GM23338 (cell line): ENCODE measurements at regions not wholly inside any gene's neighbourhood (a gene's known extent, or its start where the extent isn't known, plus 50 kb on each side); places are given as distances from the start of the nearest gene placed in this dataset.

Experiments used
- ATAC-seq: fragments of 200-7000 bp; cut with Tn5 transposase; 3 replicates; pipeline ENCODE4 v1.9.1; 2020
- DNase-seq: peaks from one replicate; pipeline ENCODE4 v3.0.0-alpha.2; 2015; ENCODE audit warnings: low spot score
- H2AFZ ChIP-seq: fragments of 200-600 bp; sonication (generic); 2 replicates; pipeline ENCODE4 v1.8.0; 2016; ENCODE audit warnings: antibody characterized with exemption, mild to moderate bottlenecking, moderate library complexity
- H3F3A ChIP-seq: fragments of 200-600 bp; sonication (generic); replicated peaks from 2 replicates; pipeline ENCODE4 v1.8.0; 2017; ENCODE audit warnings: antibody characterized with exemption, mixed run types, low read depth
- H3K27ac ChIP-seq: fragments of 200-600 bp; sonication (generic); 2 replicates; pipeline ENCODE4 v1.6.1; 2016; ENCODE audit warnings: low read depth
- H3K27me3 ChIP-seq: fragments of 200-600 bp; sonication (generic); 2 replicates; pipeline ENCODE4 v1.8.0; 2016; ENCODE audit warnings: mild to moderate bottlenecking, mixed run types, moderate library complexity; ENCODE audit not compliant: insufficient read depth
- H3K36me3 ChIP-seq: fragments of 200-600 bp; sonication (generic); 2 replicates; pipeline ENCODE4 v1.8.0; 2016; ENCODE audit warnings: mild to moderate bottlenecking; ENCODE audit not compliant: insufficient read depth
- H3K4me1 ChIP-seq: fragments of 200-600 bp; sonication (generic); 2 replicates; pipeline ENCODE4 v1.8.0; 2016; ENCODE audit warnings: mild to moderate bottlenecking, moderate library complexity; ENCODE audit not compliant: insufficient read depth
- H3K4me2 ChIP-seq: fragments of 200-600 bp; sonication (generic); 2 replicates; pipeline ENCODE4 v1.7.1; 2017; ENCODE audit warnings: mixed run types
- H3K4me3 ChIP-seq: fragments of 200-600 bp; sonication (generic); 2 replicates; pipeline ENCODE4 v1.6.1; 2016; ENCODE audit warnings: mixed run types
- H3K79me2 ChIP-seq: fragments of 200-600 bp; sonication (generic); replicated peaks from 2 replicates; pipeline ENCODE4 v1.8.0; 2017; ENCODE audit warnings: mild to moderate bottlenecking; ENCODE audit not compliant: insufficient read depth
- H3K9me2 ChIP-seq: fragments of 200-600 bp; sonication (generic); 2 replicates; pipeline ENCODE4 v1.8.0; 2017; ENCODE audit not compliant: insufficient read depth
- H4K20me1 ChIP-seq: fragments of 200-600 bp; sonication (generic); replicated peaks from 2 replicates; pipeline ENCODE4 v1.8.0; 2017; ENCODE audit warnings: mild to moderate bottlenecking; ENCODE audit not compliant: insufficient read depth
- H3K27ac Mint-ChIP-seq: 2 replicates; pipeline ENCODE4 v1.8.0; 2020; ENCODE audit warnings: inconsistent platforms, mild to moderate bottlenecking, moderate library complexity, mixed read lengths
- H3K27me3 Mint-ChIP-seq: 3 replicates; pipeline ENCODE4 v1.8.0; 2022; ENCODE audit warnings: low read depth, mild to moderate bottlenecking, moderate library complexity, mixed read lengths, inconsistent platforms; ENCODE audit not compliant: insufficient read depth, poor library complexity
- H3K36me3 Mint-ChIP-seq: 3 replicates; pipeline ENCODE4 v1.8.0; 2021; ENCODE audit warnings: low read depth, mild to moderate bottlenecking, inconsistent platforms, moderate library complexity, mixed read lengths
- H3K4me1 Mint-ChIP-seq: 3 replicates; pipeline ENCODE4 v1.8.0; 2020; ENCODE audit warnings: mild to moderate bottlenecking, inconsistent platforms, mixed read lengths
- H3K4me3 Mint-ChIP-seq: 3 replicates; pipeline ENCODE4 v1.8.0; 2021; ENCODE audit warnings: moderate library complexity, mild to moderate bottlenecking, inconsistent platforms, mixed read lengths
- H3K9me3 Mint-ChIP-seq: 3 replicates; pipeline ENCODE4 v1.8.0; 2020; ENCODE audit warnings: moderate library complexity, mild to moderate bottlenecking, inconsistent platforms, mixed read lengths
- CREB1 ChIP-seq: fragments of 250-450 bp; sonication (Bioruptor Pico); IDR thresholded peaks from 2 replicates; pipeline ENCODE4 v1.5.0; 2020; ENCODE audit warnings: low read depth, mild to moderate bottlenecking, moderate library complexity
- CTCF ChIP-seq, 2 experiments: fragments of 200-600 bp in 1 of 2; sonication (generic) in 1 of 2; conservative IDR thresholded peaks; 2 replicates each; pipeline versions ENCODE4 v1.5.1 to v1.6.1; 2016 to 2017; ENCODE audit warnings: antibody characterized with exemption in 2 of 2, low read depth in 2 of 2, mild to moderate bottlenecking in 2 of 2, moderate library complexity in 1 of 2
- ETS1 ChIP-seq: IDR thresholded peaks from 2 replicates; pipeline ENCODE4 v1.6.1; 2016; ENCODE audit warnings: antibody characterized with exemption
- EZH2 ChIP-seq: fragments of 200-600 bp; sonication (generic); IDR thresholded peaks from one replicate; pipeline ENCODE4 v1.8.0; 2017; ENCODE audit warnings: antibody characterized with exemption, mild to moderate bottlenecking, low read depth; ENCODE audit not compliant: unreplicated experiment
- EZH2phosphoT487 ChIP-seq: fragments of 200-600 bp; sonication (generic); IDR thresholded peaks from one replicate; pipeline ENCODE4 v1.8.1; 2018; ENCODE audit warnings: antibody characterized with exemption; ENCODE audit not compliant: unreplicated experiment
- JUNB ChIP-seq: IDR thresholded peaks from one replicate; pipeline ENCODE4 v1.6.1; 2016; ENCODE audit warnings: antibody characterized with exemption; ENCODE audit not compliant: unreplicated experiment
- NANOG ChIP-seq: IDR thresholded peaks from 2 replicates; pipeline ENCODE4 v1.6.1; 2016; ENCODE audit warnings: antibody characterized with exemption, borderline replicate concordance
- POLR2AphosphoS5 ChIP-seq: IDR thresholded peaks from 2 replicates; pipeline ENCODE4 v1.6.1; 2016; ENCODE audit warnings: antibody characterized with exemption, low read depth
- STAT1 ChIP-seq: IDR thresholded peaks from one replicate; pipeline ENCODE4 v1.6.1; 2016; ENCODE audit warnings: antibody characterized with exemption; ENCODE audit not compliant: unreplicated experiment
- ZNF114 ChIP-seq: fragments of 250-450 bp; sonication (Bioruptor Pico); IDR thresholded peaks from 2 replicates; pipeline ENCODE4 v1.5.0; 2020; ENCODE audit warnings: mild to moderate bottlenecking, moderate library complexity
- ZNF331 ChIP-seq: fragments of 250-450 bp; sonication (Bioruptor Pico); IDR thresholded peaks from 2 replicates; pipeline ENCODE4 v1.5.0; 2020; ENCODE audit warnings: low read depth, mild to moderate bottlenecking, moderate library complexity
- TF ChIP-seq, protein P1 (sequence below): IDR thresholded peaks from one replicate; pipeline ENCODE4 v1.6.1; 2018; ENCODE audit warnings: antibody characterized with exemption; ENCODE audit not compliant: unreplicated experiment
- TF ChIP-seq, protein P2 (sequence below): fragments of 250-450 bp; sonication (Bioruptor Pico); IDR thresholded peaks from 2 replicates; pipeline ENCODE4 v1.5.0; 2020; ENCODE audit warnings: mild to moderate bottlenecking, moderate library complexity

- Mint-ChIP-seq H3K27me3 (no peaks in the 10 kb centered on the region), H3K4me3 (no peak overlapping the region), H3K4me1 (peaks cover 4% of the 10 kb centered on the region; the same call in 1 of the 3 replicates), H3K36me3 (no peaks in the 10 kb centered on the region), H3K9me3 (no peaks in the 10 kb centered on the region; the same call in 2 of the 3 replicates), H3K27ac (no peak overlapping the region)
- Histone ChIP-seq H3K36me3 (no peaks in the 10 kb centered on the region), H3K4me2 (no peak overlapping the region), H3K4me1 (no peaks in the 10 kb centered on the region), H3K9me2 (no peaks in the 10 kb centered on the region), H3K79me2 (no peaks in the 10 kb centered on the region), H3K4me3 (no peak overlapping the region), H3F3A (no peaks in the 10 kb centered on the region), H3K27ac (no peak overlapping the region), H2AFZ (no peak overlapping the region), H3K27me3 (no peaks in the 10 kb centered on the region), H4K20me1 (no peaks in the 10 kb centered on the region)
- DNase-seq (no peak), ATAC-seq (no peak)
- TF ChIP-seq ZNF331 (CRISPR knock-in tag) (no peak), CTCF (conservative IDR thresholded peaks at IDR 0.05; ENCODE audit: low read depth in 2 of 2) (no peak), NANOG (no peak), ZNF114 (CRISPR knock-in tag) (no peak), POLR2AphosphoS5 (no peak), EZH2 (no peak), STAT1 (no peak), JUNB (no peak), CREB1 (CRISPR knock-in tag) (no peak), ETS1 (no peak), EZH2phosphoT487 (no peak)
- TF ChIP-seq, protein P1, sequence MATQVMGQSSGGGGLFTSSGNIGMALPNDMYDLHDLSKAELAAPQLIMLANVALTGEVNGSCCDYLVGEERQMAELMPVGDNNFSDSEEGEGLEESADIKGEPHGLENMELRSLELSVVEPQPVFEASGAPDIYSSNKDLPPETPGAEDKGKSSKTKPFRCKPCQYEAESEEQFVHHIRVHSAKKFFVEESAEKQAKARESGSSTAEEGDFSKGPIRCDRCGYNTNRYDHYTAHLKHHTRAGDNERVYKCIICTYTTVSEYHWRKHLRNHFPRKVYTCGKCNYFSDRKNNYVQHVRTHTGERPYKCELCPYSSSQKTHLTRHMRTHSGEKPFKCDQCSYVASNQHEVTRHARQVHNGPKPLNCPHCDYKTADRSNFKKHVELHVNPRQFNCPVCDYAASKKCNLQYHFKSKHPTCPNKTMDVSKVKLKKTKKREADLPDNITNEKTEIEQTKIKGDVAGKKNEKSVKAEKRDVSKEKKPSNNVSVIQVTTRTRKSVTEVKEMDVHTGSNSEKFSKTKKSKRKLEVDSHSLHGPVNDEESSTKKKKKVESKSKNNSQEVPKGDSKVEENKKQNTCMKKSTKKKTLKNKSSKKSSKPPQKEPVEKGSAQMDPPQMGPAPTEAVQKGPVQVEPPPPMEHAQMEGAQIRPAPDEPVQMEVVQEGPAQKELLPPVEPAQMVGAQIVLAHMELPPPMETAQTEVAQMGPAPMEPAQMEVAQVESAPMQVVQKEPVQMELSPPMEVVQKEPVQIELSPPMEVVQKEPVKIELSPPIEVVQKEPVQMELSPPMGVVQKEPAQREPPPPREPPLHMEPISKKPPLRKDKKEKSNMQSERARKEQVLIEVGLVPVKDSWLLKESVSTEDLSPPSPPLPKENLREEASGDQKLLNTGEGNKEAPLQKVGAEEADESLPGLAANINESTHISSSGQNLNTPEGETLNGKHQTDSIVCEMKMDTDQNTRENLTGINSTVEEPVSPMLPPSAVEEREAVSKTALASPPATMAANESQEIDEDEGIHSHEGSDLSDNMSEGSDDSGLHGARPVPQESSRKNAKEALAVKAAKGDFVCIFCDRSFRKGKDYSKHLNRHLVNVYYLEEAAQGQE = no peak
- TF ChIP-seq, protein P2, sequence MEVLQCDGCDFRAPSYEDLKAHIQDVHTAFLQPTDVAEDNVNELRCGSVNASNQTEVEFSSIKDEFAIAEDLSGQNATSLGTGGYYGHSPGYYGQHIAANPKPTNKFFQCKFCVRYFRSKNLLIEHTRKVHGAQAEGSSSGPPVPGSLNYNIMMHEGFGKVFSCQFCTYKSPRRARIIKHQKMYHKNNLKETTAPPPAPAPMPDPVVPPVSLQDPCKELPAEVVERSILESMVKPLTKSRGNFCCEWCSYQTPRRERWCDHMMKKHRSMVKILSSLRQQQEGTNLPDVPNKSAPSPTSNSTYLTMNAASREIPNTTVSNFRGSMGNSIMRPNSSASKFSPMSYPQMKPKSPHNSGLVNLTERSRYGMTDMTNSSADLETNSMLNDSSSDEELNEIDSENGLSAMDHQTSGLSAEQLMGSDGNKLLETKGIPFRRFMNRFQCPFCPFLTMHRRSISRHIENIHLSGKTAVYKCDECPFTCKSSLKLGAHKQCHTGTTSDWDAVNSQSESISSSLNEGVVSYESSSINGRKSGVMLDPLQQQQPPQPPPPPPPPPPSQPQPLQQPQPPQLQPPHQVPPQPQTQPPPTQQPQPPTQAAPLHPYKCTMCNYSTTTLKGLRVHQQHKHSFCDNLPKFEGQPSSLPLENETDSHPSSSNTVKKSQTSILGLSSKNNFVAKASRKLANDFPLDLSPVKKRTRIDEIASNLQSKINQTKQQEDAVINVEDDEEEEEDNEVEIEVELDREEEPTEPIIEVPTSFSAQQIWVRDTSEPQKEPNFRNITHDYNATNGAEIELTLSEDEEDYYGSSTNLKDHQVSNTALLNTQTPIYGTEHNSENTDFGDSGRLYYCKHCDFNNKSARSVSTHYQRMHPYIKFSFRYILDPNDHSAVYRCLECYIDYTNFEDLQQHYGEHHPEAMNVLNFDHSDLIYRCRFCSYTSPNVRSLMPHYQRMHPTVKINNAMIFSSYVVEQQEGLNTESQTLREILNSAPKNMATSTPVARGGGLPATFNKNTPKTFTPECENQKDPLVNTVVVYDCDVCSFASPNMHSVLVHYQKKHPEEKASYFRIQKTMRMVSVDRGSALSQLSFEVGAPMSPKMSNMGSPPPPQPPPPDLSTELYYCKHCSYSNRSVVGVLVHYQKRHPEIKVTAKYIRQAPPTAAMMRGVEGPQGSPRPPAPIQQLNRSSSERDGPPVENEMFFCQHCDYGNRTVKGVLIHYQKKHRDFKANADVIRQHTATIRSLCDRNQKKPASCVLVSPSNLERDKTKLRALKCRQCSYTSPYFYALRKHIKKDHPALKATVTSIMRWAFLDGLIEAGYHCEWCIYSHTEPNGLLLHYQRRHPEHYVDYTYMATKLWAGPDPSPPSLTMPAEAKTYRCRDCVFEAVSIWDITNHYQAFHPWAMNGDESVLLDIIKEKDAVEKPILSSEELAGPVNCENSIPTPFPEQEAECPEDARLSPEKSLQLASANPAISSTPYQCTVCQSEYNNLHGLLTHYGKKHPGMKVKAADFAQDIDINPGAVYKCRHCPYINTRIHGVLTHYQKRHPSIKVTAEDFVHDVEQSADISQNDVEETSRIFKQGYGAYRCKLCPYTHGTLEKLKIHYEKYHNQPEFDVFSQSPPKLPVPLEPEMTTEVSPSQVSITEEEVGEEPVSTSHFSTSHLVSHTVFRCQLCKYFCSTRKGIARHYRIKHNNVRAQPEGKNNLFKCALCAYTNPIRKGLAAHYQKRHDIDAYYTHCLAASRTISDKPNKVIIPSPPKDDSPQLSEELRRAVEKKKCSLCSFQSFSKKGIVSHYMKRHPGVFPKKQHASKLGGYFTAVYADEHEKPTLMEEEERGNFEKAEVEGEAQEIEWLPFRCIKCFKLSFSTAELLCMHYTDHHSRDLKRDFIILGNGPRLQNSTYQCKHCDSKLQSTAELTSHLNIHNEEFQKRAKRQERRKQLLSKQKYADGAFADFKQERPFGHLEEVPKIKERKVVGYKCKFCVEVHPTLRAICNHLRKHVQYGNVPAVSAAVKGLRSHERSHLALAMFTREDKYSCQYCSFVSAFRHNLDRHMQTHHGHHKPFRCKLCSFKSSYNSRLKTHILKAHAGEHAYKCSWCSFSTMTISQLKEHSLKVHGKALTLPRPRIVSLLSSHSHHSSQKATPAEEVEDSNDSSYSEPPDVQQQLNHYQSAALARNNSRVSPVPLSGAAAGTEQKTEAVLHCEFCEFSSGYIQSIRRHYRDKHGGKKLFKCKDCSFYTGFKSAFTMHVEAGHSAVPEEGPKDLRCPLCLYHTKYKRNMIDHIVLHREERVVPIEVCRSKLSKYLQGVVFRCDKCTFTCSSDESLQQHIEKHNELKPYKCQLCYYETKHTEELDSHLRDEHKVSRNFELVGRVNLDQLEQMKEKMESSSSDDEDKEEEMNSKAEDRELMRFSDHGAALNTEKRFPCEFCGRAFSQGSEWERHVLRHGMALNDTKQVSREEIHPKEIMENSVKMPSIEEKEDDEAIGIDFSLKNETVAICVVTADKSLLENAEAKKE (CRISPR knock-in tag) = no peak
Observed at GRCh38 chr13:108486096-108486495, 143.3 kb upstream of the MYO16 start.
